ENCODE measurements at regions not wholly inside any gene's neighbourhood (a gene's known extent, or its start where the extent isn't known, plus 50 kb on each side); places are given as distances from the start of the nearest gene placed in this dataset.

GRCh38 chr4:60249784-60250183, 950.3 kb upstream of the ADGRL3 start:
- Histone ChIP-seq H2BK12ac (ENCODE audit: low read depth, low read length) (no peak overlapping the region), H2BK5ac (ENCODE audit: low read depth, low read length) (no peak overlapping the region), H4K8ac (ENCODE audit: extremely low read depth, insufficient read depth, low read length) (no peak overlapping the region), H3K27ac (ENCODE audit: low read depth, low read length) (no peak overlapping the region), H2BK15ac (ENCODE audit: low read length) (no peak overlapping the region), H2AK5ac (ENCODE audit: low read depth, low read length) (no peak overlapping the region), H4K20me1 (replicated peaks in 1 of 2; ENCODE audit: control insufficient read depth in 1 of 2, insufficient read depth in 2 of 2, low read length in 2 of 2) (no peaks in the 10 kb centered on the region), H2AFZ (ENCODE audit: low read length) (no peak overlapping the region), H2BK20ac (ENCODE audit: low read length) (no peak overlapping the region), H3K9ac (replicated peaks in 1 of 4; ENCODE audit: extremely low read depth in 1 of 4, low read depth in 3 of 4, low read length in 3 of 4) (no peak overlapping the region), H2BK120ac (replicated peaks; ENCODE audit: low read depth, low read length) (no peak overlapping the region), H3K23ac (ENCODE audit: insufficient read length) (no peak overlapping the region), H3K9me3 (ENCODE audit: insufficient read depth in 2 of 2, low read depth in 1 of 2, low read length in 1 of 2) (no peaks in the 10 kb centered on the region), H3K14ac (ENCODE audit: insufficient read length) (no peak overlapping the region), H3K36me3 (ENCODE audit: control insufficient read depth in 2 of 4, insufficient read depth in 4 of 4, low read length in 3 of 4) (no peaks in the 10 kb centered on the region), H3K4ac (replicated peaks; ENCODE audit: insufficient read length, low read depth, low read length) (no peak overlapping the region), H3K27me3 (replicated peaks in 1 of 4; ENCODE audit: control insufficient read depth in 3 of 4, extremely low read depth in 1 of 4, insufficient read depth in 3 of 4, low read length in 3 of 4) (no peaks in the 10 kb centered on the region), H3K23me2 (ENCODE audit: low read depth, low read length) (no peaks in the 10 kb centered on the region), H3K79me2 (ENCODE audit: control insufficient read depth in 1 of 2, insufficient read depth in 2 of 2, low read length in 2 of 2) (no peaks in the 10 kb centered on the region), H4K5ac (ENCODE audit: insufficient read length, low read depth, low read length) (no peak overlapping the region), H3K79me1 (ENCODE audit: low read depth, low read length) (no peaks in the 10 kb centered on the region), H3K4me3 (ENCODE audit: extremely low read depth in 1 of 4, insufficient read depth in 2 of 4, low read depth in 3 of 4, low read length in 4 of 4) (no peak overlapping the region), H3K56ac (replicated peaks; ENCODE audit: insufficient read length, low read depth, low read length) (no peak overlapping the region), H4K91ac (replicated peaks; ENCODE audit: insufficient read length, low read length) (no peak overlapping the region), H3K4me2 (ENCODE audit: insufficient read depth in 1 of 2, low read depth in 2 of 2, low read length in 2 of 2) (no peak overlapping the region), H3K18ac (ENCODE audit: extremely low read depth, low read length) (no peak overlapping the region), H3K4me1 (replicated peaks in 1 of 4; ENCODE audit: control insufficient read depth in 3 of 4, insufficient read depth in 4 of 4, low read length in 3 of 4) (no peaks in the 10 kb centered on the region)
- TF ChIP-seq EP300 (IDR thresholded peaks at IDR 0.05; ENCODE audit: borderline replicate concordance in 1 of 2, low read depth in 2 of 2, low read length in 2 of 2) (no peak), CTBP2 (IDR thresholded peaks at IDR 0.05; ENCODE audit: borderline replicate concordance, insufficient read depth, insufficient read length, low read length) (no peak)
- FAIRE-seq (no peak), DNase-seq (ENCODE audit: low read depth in 1 of 2, low spot score in 2 of 2) (no peak)
- CTCF ChIA-PET (ENCODE audit: partially characterized antibody): no interaction called here
- POLR2A ChIA-PET (ENCODE audit: partially characterized antibody): no interaction called here
- WGBS, 2 experiments (ENCODE audit: extremely low coverage in 1 of 2, insufficient coverage in 1 of 2, insufficient read length in 1 of 2, insufficient replicate concordance in 2 of 2, low coverage in 1 of 2, low lambda C conversion rate in 2 of 2, missing lambda C conversion rate in 1 of 2): 88% methylated on average over 1 of the region's 1 CpG; no CpG with 5 or more reads in 1 of the 2 experiments
